NOMO-1 (cell line): ENCODE measurements at regions not wholly inside any gene's neighbourhood (a gene's known extent, or its start where the extent isn't known, plus 50 kb on each side); places are given as distances from the start of the nearest gene placed in this dataset.

Experiments
- DNase-seq, 2 experiments: peaks; one replicate each; lab custom pipeline; 2025; ENCODE audit not compliant: unreplicated experiment in 2 of 2; lab: John Stamatoyannopoulos, UW

DNA sequence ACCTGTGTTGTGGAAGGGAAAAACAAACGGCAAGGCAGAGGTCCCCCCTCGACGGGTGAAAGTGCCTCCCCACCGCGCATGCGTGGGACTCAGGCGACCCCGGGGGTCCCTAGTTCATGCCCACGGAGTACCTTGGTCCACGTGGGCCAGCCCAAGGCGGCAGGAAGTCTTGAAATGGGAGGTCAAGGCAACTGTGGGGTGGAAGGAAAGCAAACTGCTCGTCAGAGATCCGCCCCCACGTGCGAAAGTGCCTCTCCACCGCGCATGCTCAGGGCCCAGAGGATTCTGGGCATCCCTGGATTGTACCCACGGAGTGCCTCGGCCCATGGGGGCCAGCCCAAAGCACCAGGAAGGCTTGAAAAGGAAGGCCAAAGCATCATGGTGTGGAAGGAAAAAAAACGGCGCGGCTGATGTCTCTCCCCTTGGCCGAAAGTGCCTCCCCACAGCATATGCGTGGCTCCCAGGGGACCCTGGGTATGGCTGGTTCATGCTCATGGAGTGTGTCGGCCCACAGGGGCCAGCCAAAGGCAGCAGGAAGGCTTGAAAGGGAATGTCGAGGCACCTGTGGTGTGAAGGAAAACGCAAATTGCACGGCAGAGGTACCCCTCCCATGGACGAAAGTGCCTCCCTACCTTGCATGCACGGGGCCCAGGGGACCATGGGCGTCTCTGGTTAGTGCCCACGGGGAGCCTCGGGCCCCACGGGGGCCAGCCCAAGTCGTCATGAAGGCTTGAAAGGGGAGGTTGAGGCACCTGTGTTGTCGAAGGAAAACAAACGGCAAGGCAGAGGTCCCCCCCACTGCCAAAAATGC lies 369.7 kb downstream of the ALG10 start:
- no peak for DNase-seq

- no peak for DNase-seq
These were observed 370.4 kb downstream of the ALG10 start for GRCh38 chr12:34392741-34393085.

DNA sequence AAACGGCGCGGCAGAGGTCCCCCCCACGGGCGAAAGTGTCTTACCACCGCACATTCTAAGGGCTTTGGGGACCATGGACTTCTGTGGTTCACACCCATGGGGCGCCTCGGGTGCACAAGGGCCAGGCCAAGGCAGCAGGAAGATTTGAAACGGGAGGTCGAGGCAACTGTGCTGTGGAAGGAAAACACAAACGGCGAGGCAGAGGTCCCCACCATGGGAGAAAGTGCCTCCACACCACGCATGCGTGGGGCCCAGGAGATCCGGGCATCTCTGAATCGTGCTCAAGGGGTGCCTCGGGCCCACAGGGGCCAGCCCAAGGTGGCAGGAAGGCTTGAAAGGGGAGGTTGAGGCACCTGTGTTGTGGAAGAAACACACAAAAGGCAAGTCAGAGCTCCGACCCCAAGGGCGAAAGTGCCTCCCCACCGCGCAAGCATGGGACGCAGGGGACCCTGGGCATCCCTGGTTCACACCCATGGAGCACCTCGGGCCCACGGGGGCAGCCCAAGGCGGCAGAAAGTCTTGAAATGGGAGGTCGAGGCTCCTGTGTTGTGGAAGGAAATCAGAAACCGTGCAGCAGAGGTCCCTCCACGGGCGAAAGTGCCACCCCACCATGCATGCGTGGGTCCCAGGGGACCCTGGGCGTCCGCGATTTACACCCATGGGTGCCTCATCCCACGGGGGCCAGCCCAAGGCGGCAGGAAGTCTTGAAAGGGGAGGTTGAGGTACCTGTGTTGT lies 371.0 kb downstream of the ALG10 start:
- DNase-seq: no peak

DNA sequence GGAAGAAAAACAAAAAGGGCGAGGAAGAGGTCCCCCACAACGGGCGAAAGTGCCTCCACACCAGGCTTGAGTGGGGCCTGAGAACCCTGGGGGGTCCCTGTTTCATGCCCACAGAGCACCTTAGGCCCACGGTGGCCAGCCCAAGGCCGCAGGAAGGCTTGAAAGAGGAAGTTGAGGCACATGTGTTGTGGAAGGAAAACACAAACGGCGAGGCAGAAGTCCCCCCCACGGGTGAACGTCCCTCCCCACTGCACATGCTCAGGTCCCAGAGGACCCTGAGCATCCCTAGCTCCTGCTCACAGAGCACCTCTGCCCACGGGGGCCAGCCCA lies 371.5 kb downstream of the ALG10 start:
- DNase-seq: no peak

- DNase-seq: no peak
These were observed 372.1 kb downstream of the ALG10 start for GRCh38 chr12:34394211-34395055.

- DNase-seq: no peak
These were observed 373.0 kb downstream of the ALG10 start for GRCh38 chr12:34395056-34396005.

DNA sequence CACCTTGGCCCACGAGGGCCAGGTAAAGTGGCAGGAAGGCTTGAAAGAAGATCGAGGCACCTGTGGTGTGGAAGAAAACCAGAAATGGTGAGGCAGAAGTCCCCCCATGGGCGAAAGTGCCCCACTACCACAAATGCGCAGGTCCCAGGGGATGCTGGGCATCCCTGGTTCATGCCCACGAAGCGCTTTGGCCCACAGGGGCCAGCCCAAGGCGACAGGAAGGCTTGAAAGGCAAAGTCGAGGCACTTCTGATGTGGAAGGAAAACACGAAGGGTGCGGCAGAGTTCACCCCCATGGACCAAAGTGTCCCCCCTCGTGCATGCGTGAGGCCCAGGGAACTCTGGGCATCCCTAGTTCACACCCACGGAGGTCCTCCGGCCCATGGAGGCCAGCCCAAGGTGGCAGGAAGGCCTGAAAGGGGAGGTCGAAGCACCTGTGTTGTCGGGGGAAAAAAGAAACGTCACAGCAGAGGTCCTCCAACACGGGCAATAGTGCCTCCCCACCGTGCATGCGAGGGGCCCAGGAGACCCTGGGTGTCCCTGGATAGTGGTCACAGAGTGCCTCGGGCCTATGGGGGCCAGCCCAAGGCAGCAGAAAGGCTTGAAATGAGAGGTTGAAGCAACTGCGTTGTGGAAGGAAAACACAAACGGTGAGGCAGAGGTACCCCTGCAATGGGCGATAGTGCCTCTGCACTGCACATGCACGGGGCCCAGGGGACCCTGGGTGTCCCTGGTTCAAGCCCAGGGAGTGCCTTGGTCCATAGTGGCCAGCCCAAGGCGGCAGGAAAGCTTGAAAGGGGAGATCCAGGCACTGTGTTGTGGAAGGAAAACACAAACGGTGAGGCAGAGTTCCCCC lies 373.9 kb downstream of the ALG10 start:
- DNase-seq: no peak

GRCh38 chr12:34396861-34397590 lies 374.7 kb downstream of the ALG10 start:
- DNase-seq: no peak

DNA sequence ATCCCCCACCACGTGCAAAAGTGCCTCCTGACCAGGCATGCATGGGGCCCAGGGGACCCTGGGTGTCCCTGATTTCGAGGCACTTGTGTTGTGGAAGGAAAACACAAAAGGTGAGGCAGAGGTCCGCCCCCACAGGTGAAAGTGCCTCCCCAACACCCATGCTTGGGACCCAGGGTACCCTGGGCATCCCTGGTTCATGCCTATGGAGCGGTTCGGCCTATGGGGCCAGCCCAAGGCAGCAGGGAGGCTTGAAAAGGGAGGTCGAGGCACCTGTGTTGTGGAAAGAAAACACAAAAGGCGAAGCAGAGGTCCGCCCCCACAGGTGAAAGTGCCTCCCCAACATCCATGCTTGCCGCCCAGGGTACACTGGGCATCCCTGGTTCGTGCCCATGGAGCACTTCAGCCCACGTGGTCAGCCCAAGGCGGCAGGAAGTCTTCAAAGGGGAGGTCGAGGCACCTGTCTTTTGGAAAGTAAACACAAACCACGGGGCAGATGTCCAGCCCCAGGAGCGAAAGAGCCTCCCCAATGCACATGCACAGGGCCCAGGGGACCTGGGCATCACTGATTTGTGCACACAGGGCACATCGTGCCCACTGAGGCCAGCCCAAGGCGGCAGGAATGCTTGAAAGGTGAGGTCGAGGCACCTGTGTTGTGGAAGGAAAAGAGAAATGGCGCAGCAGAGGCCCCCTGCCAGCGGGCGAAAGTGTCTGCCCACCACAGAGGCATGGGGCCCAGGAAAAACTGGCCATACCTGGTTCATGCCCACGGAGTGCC lies 375.5 kb downstream of the ALG10 start:
- no peak for DNase-seq

GRCh38 chr12:34398366-34398705 lies 376.0 kb downstream of the ALG10 start:
- DNase-seq: no peak

DNA sequence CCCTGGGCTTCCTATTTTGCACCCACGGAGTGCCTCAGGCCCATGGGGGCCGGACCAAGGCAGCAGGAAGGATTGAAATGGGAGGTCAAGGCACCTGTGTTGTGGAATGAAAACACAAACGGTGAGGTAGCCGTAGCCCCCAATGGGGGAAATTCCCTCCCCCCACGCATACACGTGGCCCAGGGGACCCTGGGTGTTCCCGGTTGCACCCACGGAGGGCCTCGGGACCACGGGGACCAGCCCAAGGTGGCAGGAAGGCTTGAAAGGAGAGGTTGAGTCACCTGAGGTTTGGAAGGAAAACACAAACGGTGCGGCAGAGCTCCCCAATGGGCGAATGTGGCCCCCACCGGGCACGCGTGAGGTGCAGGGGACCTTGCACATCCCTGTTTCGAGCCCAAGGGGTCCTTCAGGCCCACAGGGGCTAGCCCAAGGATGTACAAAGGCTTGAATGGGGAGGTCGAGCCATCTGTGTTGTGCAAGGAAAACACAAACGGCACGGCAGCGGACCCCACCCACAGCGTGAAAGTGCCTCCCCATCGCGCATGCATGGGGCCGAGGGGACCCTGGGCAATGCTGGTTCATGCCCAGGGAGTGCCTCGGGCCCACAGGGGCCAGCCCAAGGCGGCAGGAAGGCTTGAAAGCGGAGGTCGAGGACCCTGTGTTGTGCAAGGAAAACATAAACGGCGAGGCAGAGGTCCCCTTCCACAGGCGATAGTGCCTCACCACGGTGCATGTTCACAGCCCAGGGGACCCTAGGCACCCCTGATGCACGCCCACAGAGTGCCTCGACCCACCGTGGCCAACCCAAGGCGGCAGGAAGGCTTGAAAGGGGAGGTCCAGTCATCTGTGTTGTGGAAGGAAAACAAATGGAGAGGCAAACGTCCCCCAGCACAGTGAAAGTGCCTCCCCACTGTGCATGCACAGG lies 376.7 kb downstream of the ALG10 start:
- no peak for DNase-seq

GRCh38 chr12:34399631-34400410 lies 377.5 kb downstream of the ALG10 start:
- DNase-seq: no peak

DNA sequence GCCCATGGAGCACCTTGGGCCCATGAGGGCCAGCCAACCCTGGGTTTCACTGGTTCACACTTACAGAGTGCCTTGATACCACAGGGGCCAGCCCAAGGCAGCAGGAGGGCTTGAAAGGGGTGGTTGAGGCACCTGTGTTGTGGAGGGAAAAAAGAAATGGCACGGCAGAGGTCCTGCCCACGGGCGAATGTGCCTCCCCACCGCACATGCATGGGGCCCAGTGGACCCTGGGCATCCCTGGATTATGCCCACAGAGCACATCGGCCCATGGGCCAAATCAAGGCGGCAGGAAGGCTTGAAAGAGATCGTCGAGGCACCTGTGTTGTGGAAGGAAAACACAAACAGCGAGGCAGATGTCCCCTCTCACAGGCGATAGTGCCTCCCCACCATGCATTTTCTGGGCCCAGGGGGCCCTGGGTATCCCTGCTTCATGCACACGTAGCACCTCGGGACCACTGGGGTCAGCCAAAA lies 378.1 kb downstream of the ALG10 start:
- no peak for DNase-seq

DNA sequence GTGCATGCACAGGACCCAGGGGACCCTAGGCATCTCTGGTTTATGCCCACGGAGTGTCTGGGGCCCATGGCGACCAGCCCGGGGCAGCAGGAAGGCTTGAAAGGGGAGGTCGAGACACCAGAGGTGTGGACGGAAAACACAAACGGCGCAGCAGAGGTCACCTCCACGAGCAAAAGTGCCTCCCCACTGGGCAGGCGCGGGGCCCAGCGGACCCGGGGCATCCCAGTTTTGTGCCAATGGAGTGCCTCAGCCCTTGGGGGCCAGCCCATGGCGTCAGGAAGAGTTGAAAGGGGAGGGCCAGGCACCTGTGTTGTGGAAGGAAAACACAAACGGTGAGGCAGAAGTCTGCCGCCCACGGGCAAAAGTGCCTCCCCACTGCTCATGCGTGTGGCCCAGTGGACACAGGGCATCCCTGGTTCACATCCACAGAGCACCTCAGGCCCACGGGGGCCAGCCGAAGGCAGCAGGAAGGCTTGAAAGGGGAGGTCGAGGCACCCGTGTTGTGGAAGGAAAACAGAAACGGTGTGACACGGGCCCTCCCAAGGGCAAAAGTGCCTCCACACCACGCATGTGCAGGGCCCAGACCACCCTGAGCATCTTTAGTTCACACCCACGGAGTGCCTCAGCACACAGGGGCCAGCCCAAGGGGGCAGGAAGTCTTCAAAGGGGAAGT lies 378.8 kb downstream of the ALG10 start:
- no peak for DNase-seq

GRCh38 chr12:34401659-34402227 lies 379.4 kb downstream of the ALG10 start:
- no peak for DNase-seq
